Activated naive CD4-positive, alpha-beta T cell treated with anti-CD3 and anti-CD28 coated beads, Interleukin-2, amount 50 U/mL, for 72 hours (primary cell): ENCODE measurements at regions not wholly inside any gene's neighbourhood (a gene's known extent, or its start where the extent isn't known, plus 50 kb on each side); places are given as distances from the start of the nearest gene placed in this dataset.

Source experiments
- ATAC-seq, 2 donors: fragments of 150-1000 bp; cut with Tn5 transposase; 2 replicates each; pipeline ENCODE4 v1.10.0; 2021; ENCODE audit warnings: mild to moderate bottlenecking in 2 of 2, moderate library complexity in 2 of 2
- DNase-seq, 2 donors: peaks; one replicate each; pipeline ENCODE4 v3.0.0; 2021 to 2022; ENCODE audit warnings: low spot score in 2 of 2
- H3K27ac Mint-ChIP-seq, 2 donors: one replicate each; pipeline ENCODE4 v1.8.0; 2022; ENCODE audit warnings: mild to moderate bottlenecking in 2 of 2, mixed read lengths in 2 of 2
- H3K36me3 Mint-ChIP-seq, 2 donors: one replicate each; pipeline ENCODE4 v1.8.0; 2022; ENCODE audit warnings: mixed read lengths in 2 of 2
- H3K9me3 Mint-ChIP-seq, 2 donors: one replicate each; pipeline ENCODE4 v1.8.0; 2022; ENCODE audit warnings: mixed read lengths in 2 of 2

- no peaks in the 10 kb centered on the region for H3K9me3 Mint-ChIP-seq
- no peak for ATAC-seq
- H3K27ac Mint-ChIP-seq: no peak overlapping the region
- no peak for DNase-seq
- H3K36me3 Mint-ChIP-seq: no peaks in the 10 kb centered on the region
Observed at GRCh38 chr1:30414086-30414850, 309.1 kb downstream of the MATN1 start.

DNA sequence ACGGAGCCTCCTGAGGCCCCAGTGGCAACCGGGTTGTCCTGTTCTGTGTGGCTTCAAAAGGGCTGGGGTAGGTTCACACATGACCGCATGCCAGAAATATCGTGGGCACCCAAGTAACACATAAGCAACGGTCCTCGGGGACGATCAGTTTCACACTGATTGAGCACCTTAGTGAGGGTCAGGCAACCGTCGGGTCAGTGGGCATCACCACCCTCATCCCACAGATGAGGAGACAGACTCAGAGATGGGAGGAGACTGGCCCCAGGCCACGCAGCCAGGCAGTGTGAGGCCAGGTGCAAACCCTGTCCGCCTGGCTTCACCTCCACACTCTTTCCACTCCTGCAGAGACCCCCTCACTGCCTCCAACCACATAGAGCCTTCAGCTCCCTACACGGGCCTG is 309.8 kb downstream of the MATN1 start:
- H3K27ac Mint-ChIP-seq: no peak overlapping the region
- no peaks in the 10 kb centered on the region for H3K36me3 Mint-ChIP-seq
- no peaks in the 10 kb centered on the region for H3K9me3 Mint-ChIP-seq
- no peak for ATAC-seq
- no peak for DNase-seq

GRCh38 chr1:30413111-30413440 is 310.3 kb downstream of the MATN1 start:
- no peak for DNase-seq
- no peaks in the 10 kb centered on the region for H3K9me3 Mint-ChIP-seq
- ATAC-seq: no peak
- H3K36me3 Mint-ChIP-seq: no peaks in the 10 kb centered on the region
- peak overlapping the region in 1 of 2 donors; percentile 39 for H3K27ac Mint-ChIP-seq

- ATAC-seq: peak; percentile 41 to 88
- Mint-ChIP-seq H3K9me3 (no peaks in the 10 kb centered on the region), H3K36me3 (no peaks in the 10 kb centered on the region), H3K27ac (no peak overlapping the region)
- no peak for DNase-seq
Observed at GRCh38 chr1:30412241-30413110, 310.9 kb downstream of the MATN1 start.

GRCh38 chr1:30411206-30411605 is 312.2 kb downstream of the MATN1 start:
- Mint-ChIP-seq H3K27ac (no peak overlapping the region), H3K9me3 (no peaks in the 10 kb centered on the region), H3K36me3 (no peaks in the 10 kb centered on the region)
- ATAC-seq (no peak), DNase-seq (no peak)

- Mint-ChIP-seq H3K9me3 (no peaks in the 10 kb centered on the region), H3K27ac (no peak overlapping the region), H3K36me3 (no peaks in the 10 kb centered on the region)
- no peak for DNase-seq
- no peak for ATAC-seq
Observed at GRCh38 chr1:30410153-30410851, 313.1 kb downstream of the MATN1 start.

GRCh38 chr1:30409476-30410152 is 313.8 kb downstream of the MATN1 start:
- no peaks in the 10 kb centered on the region for H3K36me3 Mint-ChIP-seq
- no peaks in the 10 kb centered on the region for H3K9me3 Mint-ChIP-seq
- no peak for ATAC-seq
- H3K27ac Mint-ChIP-seq: no peak overlapping the region
- no peak for DNase-seq

DNA sequence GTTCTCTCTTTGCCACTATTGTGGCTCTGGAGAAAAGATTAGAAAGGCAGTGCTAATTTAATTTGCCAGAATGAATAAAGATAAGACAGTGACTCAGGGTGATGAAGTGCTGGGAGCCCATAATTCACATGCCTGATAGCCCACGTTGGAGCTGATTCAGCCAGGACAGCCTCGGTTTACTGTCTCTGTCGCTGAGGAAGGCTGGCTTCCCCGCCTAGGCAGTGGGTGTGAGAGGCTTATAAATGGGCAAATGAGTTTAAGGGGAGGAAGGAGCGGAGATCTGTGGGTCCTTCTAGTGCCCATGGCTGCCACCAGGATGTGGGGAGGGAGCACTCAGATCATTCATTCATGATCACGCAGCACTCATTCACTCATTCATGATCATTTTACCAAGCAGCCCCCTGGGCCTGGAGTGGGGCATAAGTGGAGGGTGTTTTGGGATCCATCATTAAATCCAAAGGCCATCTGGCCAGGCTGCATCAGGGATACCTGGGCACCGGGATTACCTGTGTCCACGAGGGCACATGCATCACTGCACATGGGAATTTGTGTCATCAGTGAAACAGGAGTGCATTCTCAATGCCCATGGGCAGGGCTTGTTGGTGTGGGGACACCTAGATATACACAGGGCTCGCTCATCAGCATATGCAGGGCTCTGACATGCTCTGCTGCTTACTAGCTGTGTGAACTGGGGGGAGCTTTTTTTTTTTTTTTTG is 315.4 kb downstream of the MATN1 start:
- no peak for ATAC-seq
- no peak for DNase-seq
- H3K9me3 Mint-ChIP-seq: no peaks in the 10 kb centered on the region
- no peaks in the 10 kb centered on the region for H3K36me3 Mint-ChIP-seq
- H3K27ac Mint-ChIP-seq: no peak overlapping the region

- no peak for ATAC-seq
- no peak overlapping the region for H3K27ac Mint-ChIP-seq
- no peaks in the 10 kb centered on the region for H3K9me3 Mint-ChIP-seq
- no peaks in the 10 kb centered on the region for H3K36me3 Mint-ChIP-seq
- DNase-seq: no peak
Observed at GRCh38 chr1:30406996-30407864, 316.2 kb downstream of the MATN1 start.

DNA sequence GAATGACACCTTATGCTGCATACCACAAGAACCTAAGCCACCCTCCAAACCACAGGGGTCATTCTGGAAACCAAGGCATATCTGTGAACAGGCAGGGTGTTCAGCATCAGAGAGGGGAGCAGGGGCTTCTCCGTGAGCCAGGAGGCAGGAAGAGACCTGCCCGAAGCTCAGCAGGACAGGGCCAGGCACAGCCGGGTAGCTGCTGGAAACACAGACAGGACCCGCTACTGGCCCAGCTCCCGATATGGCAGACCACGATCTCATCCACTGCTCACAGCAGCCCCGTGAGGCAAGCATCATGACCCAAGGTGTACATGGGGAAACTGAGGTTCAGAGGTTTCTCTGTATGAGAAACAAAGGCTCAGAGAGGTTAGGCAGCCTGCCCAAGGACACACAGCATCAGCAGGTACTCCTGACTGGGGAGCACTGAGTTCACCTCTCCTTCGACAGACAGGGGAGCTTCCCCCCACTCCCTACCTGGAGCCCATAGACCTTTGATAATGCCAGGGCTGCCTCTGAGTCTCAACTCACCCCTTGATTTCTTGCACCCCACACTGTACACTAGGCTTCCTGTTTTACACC is 317.7 kb downstream of the MATN1 start:
- no peak for DNase-seq

GRCh38 chr1:30405081-30405480 is 318.3 kb downstream of the MATN1 start:
- Mint-ChIP-seq H3K27ac (no peak overlapping the region), H3K36me3 (no peaks in the 10 kb centered on the region), H3K9me3 (no peaks in the 10 kb centered on the region)
- ATAC-seq (no peak), DNase-seq (no peak)

More for the DNA sequence above, 317.7 kb downstream of the MATN1 start:
- Mint-ChIP-seq H3K27ac (no peak overlapping the region), H3K36me3 (no peaks in the 10 kb centered on the region), H3K9me3 (no peaks in the 10 kb centered on the region)
- ATAC-seq: no peak

- no peak overlapping the region for H3K27ac Mint-ChIP-seq
- H3K36me3 Mint-ChIP-seq: no peaks in the 10 kb centered on the region
- H3K9me3 Mint-ChIP-seq: no peaks in the 10 kb centered on the region
- no peak for ATAC-seq
- DNase-seq: peak in 1 of 2 donors; percentile 28
Observed at GRCh38 chr1:30404341-30404740, 319.0 kb downstream of the MATN1 start.

- no peak for ATAC-seq
- H3K9me3 Mint-ChIP-seq: no peaks in the 10 kb centered on the region
- peak overlapping the region in 1 of 2 donors; percentile 67 for H3K27ac Mint-ChIP-seq
- no peaks in the 10 kb centered on the region for H3K36me3 Mint-ChIP-seq
- DNase-seq: no peak
Observed at GRCh38 chr1:30403726-30404125, 319.7 kb downstream of the MATN1 start.

GRCh38 chr1:30403061-30403645 is 320.2 kb downstream of the MATN1 start:
- no peaks in the 10 kb centered on the region for H3K36me3 Mint-ChIP-seq
- DNase-seq (peak in 1 of 2 donors; percentile 30), ATAC-seq (no peak)
- no peaks in the 10 kb centered on the region for H3K9me3 Mint-ChIP-seq
- H3K27ac Mint-ChIP-seq: no peak overlapping the region

- H3K36me3 Mint-ChIP-seq: no peaks in the 10 kb centered on the region
- H3K9me3 Mint-ChIP-seq: no peaks in the 10 kb centered on the region
- no peak overlapping the region for H3K27ac Mint-ChIP-seq
- no peak for ATAC-seq
- no peak for DNase-seq
Observed at GRCh38 chr1:30402031-30402430, 321.4 kb downstream of the MATN1 start.
